GM10248 (cell line): ENCODE measurements at regions not wholly inside any gene's neighbourhood (a gene's known extent, or its start where the extent isn't known, plus 50 kb on each side); places are given as distances from the start of the nearest gene placed in this dataset.

Experiments
- CTCF ChIA-PET: fragments of 300-600 bp; sonication (Branson Sonifier 250); formaldehyde crosslinking; extraction: SDS; loops from one replicate; lab custom pipeline; 2021; ENCODE audit warnings: antibody characterized with exemption; lab: Yijun Ruan, JAX
- POLR2A ChIA-PET: fragments of 350-650 bp; sonication (Branson Sonifier 250); formaldehyde crosslinking; extraction: SDS; loops from one replicate; lab custom pipeline; 2020; ENCODE audit warnings: antibody characterized with exemption; lab: Yijun Ruan, JAX
- DNase-seq: peaks from one replicate; pipeline ENCODE4 v3.0.0; 2012; ENCODE audit errors: extremely low spot score
- TF ChIP-seq, protein P1 (sequence below): IDR thresholded peaks from 2 replicates; pipeline ENCODE4 v1.5.1; 2012; ENCODE audit warnings: mild to moderate bottlenecking, low read depth; ENCODE audit errors: extremely low read depth, missing control alignments, control extremely low read depth

DNA sequence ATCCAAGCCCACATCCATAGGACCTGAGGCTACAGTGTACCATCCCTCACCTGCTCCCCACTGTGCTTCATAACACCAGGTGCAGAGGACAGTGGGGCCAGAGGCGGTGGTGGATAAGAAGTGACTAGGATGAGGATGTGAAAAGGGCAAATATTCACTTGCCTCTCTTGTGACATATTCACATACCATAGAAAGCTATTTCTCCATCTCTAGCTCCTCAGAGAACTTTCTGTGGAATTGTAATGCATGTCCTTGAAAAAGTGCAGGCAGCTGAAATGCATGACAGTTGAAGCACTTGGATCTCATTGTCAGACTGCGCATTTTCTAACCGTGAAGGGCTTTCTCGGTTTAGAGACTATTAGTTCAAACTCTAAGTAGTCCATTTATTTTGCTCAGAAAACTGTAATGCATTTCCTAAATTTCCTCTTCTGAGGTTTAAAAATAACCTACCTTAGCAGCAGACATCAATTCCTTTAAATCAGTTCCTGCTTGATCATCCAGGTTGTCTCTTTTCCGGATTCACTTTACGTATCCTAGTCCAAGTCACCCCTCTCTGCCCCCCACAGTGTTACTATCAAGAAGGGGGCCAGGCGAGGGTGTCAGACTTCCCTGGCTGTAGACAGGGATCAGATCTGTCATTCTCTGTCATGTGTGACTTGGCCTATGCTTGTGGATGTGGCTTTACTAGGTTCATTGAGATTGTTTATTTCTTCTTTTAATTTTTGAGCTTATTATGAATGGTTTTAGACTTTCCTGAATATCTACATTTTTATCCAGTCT is 984.0 kb upstream of the TMEM132C start:
- TF ChIP-seq, protein P1, sequence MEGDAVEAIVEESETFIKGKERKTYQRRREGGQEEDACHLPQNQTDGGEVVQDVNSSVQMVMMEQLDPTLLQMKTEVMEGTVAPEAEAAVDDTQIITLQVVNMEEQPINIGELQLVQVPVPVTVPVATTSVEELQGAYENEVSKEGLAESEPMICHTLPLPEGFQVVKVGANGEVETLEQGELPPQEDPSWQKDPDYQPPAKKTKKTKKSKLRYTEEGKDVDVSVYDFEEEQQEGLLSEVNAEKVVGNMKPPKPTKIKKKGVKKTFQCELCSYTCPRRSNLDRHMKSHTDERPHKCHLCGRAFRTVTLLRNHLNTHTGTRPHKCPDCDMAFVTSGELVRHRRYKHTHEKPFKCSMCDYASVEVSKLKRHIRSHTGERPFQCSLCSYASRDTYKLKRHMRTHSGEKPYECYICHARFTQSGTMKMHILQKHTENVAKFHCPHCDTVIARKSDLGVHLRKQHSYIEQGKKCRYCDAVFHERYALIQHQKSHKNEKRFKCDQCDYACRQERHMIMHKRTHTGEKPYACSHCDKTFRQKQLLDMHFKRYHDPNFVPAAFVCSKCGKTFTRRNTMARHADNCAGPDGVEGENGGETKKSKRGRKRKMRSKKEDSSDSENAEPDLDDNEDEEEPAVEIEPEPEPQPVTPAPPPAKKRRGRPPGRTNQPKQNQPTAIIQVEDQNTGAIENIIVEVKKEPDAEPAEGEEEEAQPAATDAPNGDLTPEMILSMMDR: no peak
- ChIA-PET CTCF (interaction anchor here (1.2 kb wide), 1 partner anchor 16 kb away, joined by 3 read pairs; no protein-coding TSS in a partner anchor), POLR2A (no interaction called here)

DNA sequence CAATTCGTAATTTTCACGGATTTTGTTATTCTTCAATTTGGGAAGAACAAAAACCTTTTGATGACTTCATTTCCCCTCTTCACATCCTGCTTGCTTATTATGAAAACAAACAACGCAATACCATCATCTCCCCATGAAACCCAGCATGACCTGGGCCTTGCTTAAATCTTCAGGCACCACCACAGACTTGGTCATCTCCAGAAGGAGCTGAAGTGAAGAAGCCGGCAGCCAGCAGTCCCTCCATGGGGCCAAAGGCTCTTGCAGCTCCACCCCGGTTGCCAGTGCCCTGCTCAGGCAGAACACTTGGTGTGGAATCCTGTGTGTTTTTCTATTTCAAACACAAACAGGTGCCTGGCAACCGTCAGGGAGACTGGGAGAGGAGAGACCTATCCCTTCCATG is 982.9 kb upstream of the TMEM132C start:
- POLR2A ChIA-PET: no interaction called here
- no peak for DNase-seq
- TF ChIP-seq, protein P1: no peak
- CTCF ChIA-PET: interaction anchor here (1.2 kb wide), 1 partner anchor 17 kb away, joined by 3 read pairs; no protein-coding TSS in a partner anchor

More for the DNA sequence above, 984.0 kb upstream of the TMEM132C start:
- no peak for DNase-seq

DNA sequence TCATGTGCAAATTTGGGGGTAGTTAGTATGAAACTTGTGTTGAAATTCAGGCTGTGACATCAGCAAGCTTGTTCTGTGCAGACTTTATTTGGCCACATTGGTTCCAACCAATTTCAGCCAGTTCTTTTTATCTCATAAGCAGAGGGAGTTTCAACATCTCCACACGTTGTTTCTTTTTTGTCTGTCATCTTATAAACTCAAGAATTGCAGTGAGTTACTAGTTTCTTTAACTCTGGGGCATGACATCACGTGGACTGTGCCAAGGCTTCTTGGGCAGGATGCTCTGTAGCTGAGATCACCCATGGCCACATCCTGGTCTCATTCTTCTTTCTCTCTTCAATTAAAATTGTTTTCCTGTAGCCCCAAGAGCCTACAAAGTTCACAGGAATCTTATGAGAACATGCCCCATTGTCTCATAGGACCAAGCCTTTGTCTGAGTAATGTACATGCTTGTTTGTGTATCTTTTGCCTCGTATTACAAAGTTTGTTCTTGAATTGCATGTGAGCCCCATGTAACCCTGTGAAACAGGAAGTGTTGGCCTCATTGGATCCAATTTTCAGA is 982.0 kb upstream of the TMEM132C start:
- CTCF ChIA-PET: no interaction called here
- TF ChIP-seq, protein P1: no peak
- POLR2A ChIA-PET: no interaction called here
- no peak for DNase-seq

DNA sequence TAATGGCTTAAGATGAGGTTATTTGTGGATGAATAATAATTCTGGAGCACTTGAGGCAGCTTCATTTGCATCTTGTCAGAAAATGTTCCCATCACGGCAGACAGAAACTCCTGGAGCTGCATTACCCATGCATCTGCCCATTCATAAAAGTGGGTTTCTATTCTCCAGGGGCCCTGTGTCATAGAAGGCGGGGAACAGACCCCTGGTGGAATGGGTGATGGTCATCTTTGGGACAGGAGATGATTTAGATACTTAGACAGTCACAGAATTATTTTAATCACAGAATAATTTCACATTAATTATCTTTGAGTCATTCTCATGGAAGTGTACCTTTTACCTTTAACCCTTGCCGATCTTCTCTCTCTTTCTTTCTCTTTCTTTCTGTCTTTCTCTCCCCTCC is 980.7 kb upstream of the TMEM132C start:
- DNase-seq: no peak
- TF ChIP-seq, protein P1: no peak
- POLR2A ChIA-PET: no interaction called here
- CTCF ChIA-PET: no interaction called here

DNA sequence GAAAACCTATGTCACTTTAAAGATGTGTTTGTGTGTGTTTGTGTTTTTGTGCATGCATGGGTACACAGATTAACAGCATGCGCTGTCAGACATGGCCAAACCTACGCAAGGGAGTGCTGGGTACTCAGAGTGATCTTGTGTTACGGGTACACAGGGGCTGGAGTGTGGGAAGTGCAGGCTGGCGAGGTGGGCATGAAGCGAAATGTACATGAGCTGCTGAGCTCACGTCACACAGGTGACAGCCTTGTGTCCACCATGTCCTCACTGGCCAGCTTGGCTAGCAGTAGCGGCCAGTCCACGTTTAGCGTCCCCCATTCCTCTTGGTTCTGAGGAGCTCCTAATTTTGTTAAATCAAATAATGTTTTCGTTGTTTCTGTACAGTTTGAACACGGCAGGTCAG is 979.7 kb upstream of the TMEM132C start:
- DNase-seq: no peak
- POLR2A ChIA-PET: no interaction called here
- CTCF ChIA-PET: interaction anchor here (1.2 to 1.3 kb wide), 2 partner anchors 9 to 10 kb away, joined by 4 to 7 read pairs; no protein-coding TSS in a partner anchor
- TF ChIP-seq, protein P1: no peak

DNA sequence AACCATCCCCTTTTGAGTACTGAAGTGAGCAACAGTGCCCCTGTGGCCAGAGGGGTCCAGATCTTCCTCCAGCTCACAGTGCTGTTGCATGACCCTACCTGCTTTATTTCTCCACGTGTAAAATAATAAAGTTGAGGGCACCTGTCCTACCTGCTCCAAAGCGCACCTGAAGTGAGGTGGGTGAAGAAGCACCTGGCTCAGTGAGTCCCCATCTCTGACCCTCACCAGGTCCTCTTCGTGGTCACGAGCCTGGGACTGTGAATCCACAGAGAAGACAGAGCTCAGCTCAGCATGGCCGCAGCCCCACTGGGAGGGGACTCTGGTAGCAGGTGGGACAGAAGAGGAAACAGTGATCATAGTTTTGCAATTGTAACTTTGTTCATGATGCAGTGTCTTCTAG is 976.7 kb upstream of the TMEM132C start:
- CTCF ChIA-PET: no interaction called here
- no peak for DNase-seq
- TF ChIP-seq, protein P1: no peak
- POLR2A ChIA-PET: no interaction called here
